ENCODE measurements at regions not wholly inside any gene's neighbourhood (a gene's known extent, or its start where the extent isn't known, plus 50 kb on each side); places are given as distances from the start of the nearest gene placed in this dataset.

GRCh38 chr1:177687544-177687943, 282.3 kb downstream of the SEC16B start:
- TF ChIP-seq CTCF (IDR thresholded peaks at IDR 0.05): no peak
- no peak for TF ChIP-seq POLR2A (IDR thresholded peaks at IDR 0.05)
